CD14-positive monocyte (primary cell): ENCODE measurements at regions not wholly inside any gene's neighbourhood (a gene's known extent, or its start where the extent isn't known, plus 50 kb on each side); places are given as distances from the start of the nearest gene placed in this dataset.
A peak's percentile ranks its signal among the peaks of the same experiment; 100 is the strongest.
"Not testable (repeated sequence)": the region's sequence is repeated elsewhere in the genome, so short reads cannot be mapped to it uniquely, and the experiment has no call there.

ENCODE experiments used
- DNase-seq, 3 donors: peaks; one replicate each; pipeline ENCODE4 v3.0.0-alpha.2; 2011 to 2022
- H2AFZ ChIP-seq: 2 replicates; pipeline ENCODE4 v1.6.0; 2012; ENCODE audit warnings: mild to moderate bottlenecking, low read depth, low read length, inconsistent platforms; ENCODE audit not compliant: insufficient read depth, poor library complexity, severe bottlenecking
- H3K27ac ChIP-seq, 2 donors: 1 replicate in 1 of 2; 2 replicates in 1 of 2; pipeline ENCODE4 v1.5.1; 2012 to 2013; ENCODE audit warnings: low read length in 2 of 2, control low read depth in 1 of 2, inconsistent platforms in 1 of 2, low read depth in 1 of 2, mild to moderate bottlenecking in 1 of 2
- H3K27me3 ChIP-seq, 2 donors: one replicate each; pipeline versions ENCODE4 v1.6.0 to v1.6.1; 2011 to 2013; ENCODE audit warnings: low read length in 2 of 2; ENCODE audit not compliant: control insufficient read depth in 2 of 2, insufficient read depth in 2 of 2
- H3K36me3 ChIP-seq, 2 donors: replicated peaks in 1 of 2; 1 replicate in 1 of 2; 2 replicates in 1 of 2; pipeline versions ENCODE4 v1.5.1 to v1.6.1; 2012 to 2013; ENCODE audit warnings: low read length in 2 of 2, control low read depth in 1 of 2, inconsistent platforms in 1 of 2, mild to moderate bottlenecking in 1 of 2; ENCODE audit not compliant: insufficient read depth in 2 of 2, control insufficient read depth in 1 of 2
- H3K4me1 ChIP-seq, 2 donors: 1 replicate in 1 of 2; 2 replicates in 1 of 2; pipeline versions ENCODE4 v1.5.1 to v1.6.1; 2012 to 2013; ENCODE audit warnings: low read length in 2 of 2, control low read depth in 1 of 2, inconsistent platforms in 1 of 2, mild to moderate bottlenecking in 1 of 2, moderate library complexity in 1 of 2; ENCODE audit not compliant: insufficient read depth in 2 of 2, control insufficient read depth in 1 of 2
- H3K4me2 ChIP-seq: replicated peaks from 2 replicates; pipeline ENCODE3; 2012; ENCODE audit warnings: low read length, moderate library complexity, mild to moderate bottlenecking; ENCODE audit not compliant: poor library complexity, severe bottlenecking; ENCODE audit errors: extremely low read depth
- H3K4me3 ChIP-seq, 3 experiments: fragments of 200-600 bp in 1 of 3; sonication (generic) in 1 of 3; replicated peaks in 1 of 3; 1 replicate in 2 of 3; 2 replicates in 1 of 3; pipeline ENCODE4 v1.5.1; 2011 to 2013; ENCODE audit warnings: low read length in 3 of 3, mild to moderate bottlenecking in 3 of 3, control low read depth in 2 of 3, low read depth in 2 of 3, inconsistent platforms in 1 of 3, moderate library complexity in 1 of 3
- H3K79me2 ChIP-seq: 2 replicates; pipeline ENCODE4 v1.6.0; 2012; ENCODE audit warnings: mild to moderate bottlenecking, control low read depth, inconsistent platforms, low read length, moderate library complexity; ENCODE audit not compliant: insufficient read depth
- H3K9ac ChIP-seq: 2 replicates; pipeline ENCODE4 v1.6.0; 2017; ENCODE audit warnings: low read length, mild to moderate bottlenecking; ENCODE audit not compliant: insufficient read depth, poor library complexity, severe bottlenecking
- H3K9me3 ChIP-seq, 2 donors: replicated peaks in 1 of 2; 1 replicate in 1 of 2; 2 replicates in 1 of 2; pipeline versions ENCODE4 v1.5.1 to v1.6.1; 2012 to 2013; ENCODE audit warnings: low read length in 2 of 2, control low read depth in 1 of 2; ENCODE audit not compliant: control insufficient read depth in 1 of 2, insufficient read depth in 1 of 2
- H4K20me1 ChIP-seq: 2 replicates; pipeline ENCODE4 v1.6.0; 2012; ENCODE audit warnings: mild to moderate bottlenecking, low read length, control low read depth, moderate library complexity; ENCODE audit not compliant: insufficient read depth
- H3K27ac Mint-ChIP-seq, 7 donors: one replicate each; pipeline ENCODE4 v1.8.0; 2020; ENCODE audit warnings: mild to moderate bottlenecking in 7 of 7, mixed read lengths in 7 of 7, moderate library complexity in 6 of 7, inconsistent platforms in 2 of 7
- H3K27me3 Mint-ChIP-seq, 3 donors: one replicate each; pipeline ENCODE4 v1.8.0; 2021 to 2022; ENCODE audit warnings: low read depth in 3 of 3, mild to moderate bottlenecking in 3 of 3, mixed read lengths in 3 of 3, moderate library complexity in 3 of 3, inconsistent platforms in 1 of 3
- H3K36me3 Mint-ChIP-seq, 2 donors: one replicate each; pipeline ENCODE4 v1.8.0; 2020; ENCODE audit warnings: mixed read lengths in 2 of 2, inconsistent platforms in 1 of 2, mild to moderate bottlenecking in 1 of 2
- H3K4me1 Mint-ChIP-seq: one replicate; pipeline ENCODE4 v1.8.0; 2020; ENCODE audit warnings: mild to moderate bottlenecking, mixed read lengths
- H3K4me3 Mint-ChIP-seq, 2 donors: one replicate each; pipeline ENCODE4 v1.8.0; 2020; ENCODE audit warnings: mild to moderate bottlenecking in 2 of 2, mixed read lengths in 2 of 2, moderate library complexity in 1 of 2
- H3K9me3 Mint-ChIP-seq, 7 donors: one replicate each; pipeline ENCODE4 v1.8.0; 2020 to 2022; ENCODE audit warnings: mixed read lengths in 7 of 7, mild to moderate bottlenecking in 6 of 7, moderate library complexity in 6 of 7, inconsistent platforms in 2 of 7
- WGBS: methylation state at CpG from one replicate; pipeline ENCODE4 v1.1.5; 2013; ENCODE audit warnings: missing lambda C conversion rate; ENCODE audit not compliant: insufficient coverage; 5-methylcytosine and 5-hydroxymethylcytosine counted together
- intact Hi-C, 2 donors: fragments of 100-400 bp; cut with micrococcal nuclease; formaldehyde crosslinking; loops; one replicate each; pipeline versions ENCODE4 v1.15.0 to v1.15.1; 2023
- TF ChIP-seq, protein P1 (sequence below): fragments of 200-600 bp; IDR thresholded peaks from one replicate; pipeline ENCODE4 v1.8.0; 2022; ENCODE audit warnings: antibody characterized with exemption, mild to moderate bottlenecking

- H2AFZ ChIP-seq = peak overlapping the region; percentile 38
- no peaks in the 10 kb centered on the region for H4K20me1 ChIP-seq
- H3K9ac ChIP-seq = no peak overlapping the region
- peaks cover 0 to 3% of the 10 kb centered on the region in 2 donors for H3K27me3 ChIP-seq
- peaks cover 47% of the 10 kb centered on the region for H3K4me1 Mint-ChIP-seq
- H3K9me3 Mint-ChIP-seq = peaks cover 0 to 5% (median 0%) of the 10 kb centered on the region in 7 donors
- no peaks in the 10 kb centered on the region for H3K79me2 ChIP-seq
- H3K4me1 ChIP-seq = peaks cover 54 to 57% of the 10 kb centered on the region in 2 donors
- intact Hi-C loops = no loop called here
- H3K9me3 ChIP-seq = no peaks in the 10 kb centered on the region
- H3K36me3 ChIP-seq = no peaks in the 10 kb centered on the region
- TF ChIP-seq, protein P1, sequence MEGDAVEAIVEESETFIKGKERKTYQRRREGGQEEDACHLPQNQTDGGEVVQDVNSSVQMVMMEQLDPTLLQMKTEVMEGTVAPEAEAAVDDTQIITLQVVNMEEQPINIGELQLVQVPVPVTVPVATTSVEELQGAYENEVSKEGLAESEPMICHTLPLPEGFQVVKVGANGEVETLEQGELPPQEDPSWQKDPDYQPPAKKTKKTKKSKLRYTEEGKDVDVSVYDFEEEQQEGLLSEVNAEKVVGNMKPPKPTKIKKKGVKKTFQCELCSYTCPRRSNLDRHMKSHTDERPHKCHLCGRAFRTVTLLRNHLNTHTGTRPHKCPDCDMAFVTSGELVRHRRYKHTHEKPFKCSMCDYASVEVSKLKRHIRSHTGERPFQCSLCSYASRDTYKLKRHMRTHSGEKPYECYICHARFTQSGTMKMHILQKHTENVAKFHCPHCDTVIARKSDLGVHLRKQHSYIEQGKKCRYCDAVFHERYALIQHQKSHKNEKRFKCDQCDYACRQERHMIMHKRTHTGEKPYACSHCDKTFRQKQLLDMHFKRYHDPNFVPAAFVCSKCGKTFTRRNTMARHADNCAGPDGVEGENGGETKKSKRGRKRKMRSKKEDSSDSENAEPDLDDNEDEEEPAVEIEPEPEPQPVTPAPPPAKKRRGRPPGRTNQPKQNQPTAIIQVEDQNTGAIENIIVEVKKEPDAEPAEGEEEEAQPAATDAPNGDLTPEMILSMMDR = no peak
- peak overlapping the region; percentile 74 to 89 for H3K27ac ChIP-seq
- H3K27ac Mint-ChIP-seq = peak overlapping the region; percentile 90 to 97 (median 95)
- no peaks in the 10 kb centered on the region for H3K36me3 Mint-ChIP-seq
- peak overlapping the region in 1 of 3 experiments; percentile 62 for H3K4me3 ChIP-seq
- peak overlapping the region; percentile 67 for H3K4me2 ChIP-seq
- H3K27me3 Mint-ChIP-seq = peaks cover 0 to 12% (median 3%) of the 10 kb centered on the region in 3 donors
- no peak for DNase-seq
- 100% methylated on average over 1 of the region's 3 CpGs for WGBS
- peak overlapping the region in 1 of 2 donors; percentile 76 for H3K4me3 Mint-ChIP-seq
These were observed 112.6 kb upstream of the TMEM164 start for GRCh38 chrX:109890300-109890699.

DNA sequence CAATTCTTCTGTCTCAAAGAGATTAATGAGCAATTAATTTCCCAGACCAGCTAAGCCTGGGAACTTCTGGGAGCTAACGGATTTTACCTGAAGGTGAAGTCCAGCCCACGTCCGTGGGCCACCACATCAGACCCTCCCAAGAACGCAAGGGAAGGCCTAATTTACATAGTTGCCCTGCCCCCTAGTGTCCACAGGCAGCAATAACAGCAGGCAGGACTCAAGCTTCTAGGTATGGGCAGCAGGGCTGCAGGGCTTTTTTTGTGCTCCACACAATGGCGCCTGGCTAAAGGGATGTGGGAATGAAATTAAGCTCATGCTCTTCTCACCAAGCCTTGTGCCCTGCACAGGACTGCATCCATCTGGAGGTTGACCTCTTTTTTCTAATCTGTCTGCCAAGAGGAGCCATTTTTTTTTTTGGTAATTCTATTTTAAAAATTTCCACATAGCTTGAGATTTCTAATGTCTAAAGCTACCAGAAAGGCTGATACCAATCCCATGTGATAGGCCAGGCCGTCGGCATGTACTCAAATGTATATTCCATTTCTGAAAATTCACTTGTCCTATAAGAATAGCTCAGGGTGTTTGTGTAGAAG, 111.9 kb upstream of the TMEM164 start:
- Mint-ChIP-seq H3K36me3 (no peaks in the 10 kb centered on the region), H3K9me3 (peaks cover 0 to 5% (median 0%) of the 10 kb centered on the region in 7 donors), H3K4me3 (no peak overlapping the region), H3K27ac (peak overlapping the region; percentile 82 to 96 (median 93)), H3K27me3 (peaks cover 0 to 12% (median 3%) of the 10 kb centered on the region in 3 donors), H3K4me1 (peaks cover 41% of the 10 kb centered on the region)
- Histone ChIP-seq H3K4me3 (peak overlapping the region in 1 of 3 experiments; percentile 62), H3K27ac (peak overlapping the region in 1 of 2 donors; percentile 89), H3K36me3 (no peaks in the 10 kb centered on the region), H2AFZ (peak overlapping the region; percentile 40), H3K4me1 (peaks cover 49 to 53% of the 10 kb centered on the region in 2 donors), H4K20me1 (no peaks in the 10 kb centered on the region), H3K4me2 (peak overlapping the region; percentile 67), H3K79me2 (no peaks in the 10 kb centered on the region), H3K9ac (no peak overlapping the region), H3K27me3 (peaks cover 0 to 3% of the 10 kb centered on the region in 2 donors), H3K9me3 (no peaks in the 10 kb centered on the region)
- TF ChIP-seq, protein P1 = peak; percentile 87
- intact Hi-C loops = no loop called here
- WGBS = 0% methylated on average over 1 of the region's 7 CpGs
- peak; percentile 43 to 64 (median 46) for DNase-seq

DNA sequence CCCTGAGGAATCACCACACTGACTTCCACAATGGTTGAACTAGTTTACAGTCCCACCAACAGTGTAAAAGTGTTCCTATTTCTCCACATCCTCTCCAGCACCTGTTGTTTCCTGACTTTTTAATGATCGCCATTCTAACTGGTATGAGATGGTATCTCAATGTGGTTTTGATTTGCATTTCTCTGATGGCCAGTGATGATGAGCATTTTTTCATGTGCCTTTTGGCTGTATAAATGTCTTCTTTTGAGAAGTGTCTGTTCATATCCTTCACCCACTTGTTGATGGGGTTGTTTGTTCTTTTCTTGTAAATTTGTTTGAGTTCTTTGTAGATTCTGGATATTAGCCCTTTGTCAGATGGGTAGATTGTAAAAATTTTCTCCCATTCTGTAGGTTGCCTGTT, 106.9 kb upstream of the TMEM164 start:
- H3K27ac Mint-ChIP-seq, H3K4me2 ChIP-seq, H3K36me3 ChIP-seq, H3K9ac ChIP-seq, H3K79me2 ChIP-seq, H3K27me3 ChIP-seq, H2AFZ ChIP-seq, intact Hi-C loops, H3K36me3 Mint-ChIP-seq, H3K27ac ChIP-seq, H3K4me1 ChIP-seq, DNase-seq, H4K20me1 ChIP-seq, H3K9me3 ChIP-seq, H3K4me3 ChIP-seq, H3K4me3 Mint-ChIP-seq, H3K4me1 Mint-ChIP-seq: not testable (repeated sequence)
- no CpG with 5 or more reads among the region's 1 CpG for WGBS
- peaks cover 2 to 11% (median 2%) of the 10 kb centered on the region in 3 donors for H3K27me3 Mint-ChIP-seq
- H3K9me3 Mint-ChIP-seq = peaks cover 0 to 11% (median 4%) of the 10 kb centered on the region in 7 donors
